Activated CD8-positive, alpha-beta memory T cell treated with anti-CD3 and anti-CD28 coated beads for 24 hours (primary cell): ENCODE measurements at regions not wholly inside any gene's neighbourhood (a gene's known extent, or its start where the extent isn't known, plus 50 kb on each side); places are given as distances from the start of the nearest gene placed in this dataset.

Source experiments
- DNase-seq: peaks from one replicate; pipeline ENCODE4 v3.0.0-alpha.2; 2020

DNA sequence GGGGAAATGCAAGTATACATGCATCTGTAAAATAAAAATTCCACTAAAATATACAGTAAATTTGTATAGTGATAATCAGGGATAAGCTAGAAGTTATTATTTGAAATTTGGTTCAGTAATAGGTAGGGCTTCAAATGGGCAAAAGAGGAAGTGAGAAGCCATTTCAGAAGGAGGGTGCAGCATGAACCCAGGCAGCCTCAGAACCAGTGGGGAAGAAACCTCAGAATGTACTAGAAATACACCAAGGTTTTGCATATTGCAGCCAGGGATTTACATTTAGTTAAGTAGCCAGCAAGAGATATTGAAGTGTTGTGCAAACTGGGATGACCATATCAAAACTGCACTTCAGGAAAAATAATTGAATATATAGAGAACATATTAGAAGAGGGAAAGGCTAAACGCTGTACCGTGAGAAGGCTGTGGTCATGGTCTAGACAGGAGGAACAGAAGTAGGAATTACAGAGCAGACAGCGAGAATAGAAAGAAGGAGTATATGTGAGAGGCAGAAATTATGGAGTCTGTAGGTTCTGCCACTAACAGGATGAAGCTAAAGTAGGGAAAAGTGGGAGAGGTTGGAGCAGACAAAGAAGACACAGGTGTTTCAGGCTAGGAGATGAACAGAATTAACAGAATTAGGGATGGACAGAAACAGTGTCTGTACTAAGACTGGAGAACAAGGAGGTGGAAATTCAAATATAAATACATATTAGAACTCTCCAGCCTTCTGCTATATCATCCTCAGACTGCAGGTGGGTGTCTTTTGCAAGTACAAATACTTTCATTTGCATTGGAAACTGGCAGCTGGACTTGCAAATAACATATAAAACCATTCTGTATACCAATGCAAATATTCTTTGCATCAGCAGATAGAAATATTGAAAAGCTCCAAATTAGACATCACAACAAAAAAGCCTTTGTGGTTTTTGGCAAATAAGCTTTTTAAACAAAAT, 335.6 kb downstream of the ZNF608 start:
- no peak for DNase-seq

DNA sequence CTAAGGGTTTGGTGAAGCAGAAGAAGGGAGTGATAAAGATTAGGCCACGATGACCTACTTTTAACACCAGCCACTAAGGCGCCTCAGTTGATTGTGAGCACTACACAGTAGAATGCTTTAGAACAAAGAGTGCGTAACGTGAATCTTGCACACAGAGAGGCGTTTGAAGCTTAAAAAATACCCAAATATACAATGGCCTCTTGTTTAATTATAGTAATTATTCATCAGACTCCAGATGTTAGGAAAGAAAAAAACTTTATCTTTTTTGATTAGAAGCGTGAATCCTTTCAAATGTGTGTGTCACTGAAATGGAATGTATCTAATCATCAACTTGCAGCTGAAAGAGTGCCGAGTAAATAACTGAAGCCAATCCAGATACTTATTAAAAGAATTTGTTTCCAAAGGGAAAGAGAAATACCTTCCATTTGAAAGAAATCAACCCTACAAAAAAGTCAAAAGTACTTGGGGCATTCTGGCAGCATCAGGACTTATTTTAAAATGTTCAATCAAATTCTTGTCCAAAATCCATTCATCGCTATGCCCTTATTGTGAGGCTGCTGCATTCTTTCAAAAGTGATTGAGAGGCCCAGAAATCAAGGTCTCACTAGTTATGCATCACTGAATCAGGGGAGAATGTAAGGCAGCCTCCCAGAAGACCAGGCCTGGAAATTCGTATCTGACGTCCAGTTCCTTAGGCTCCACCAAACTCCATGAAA, 337.5 kb downstream of the ZNF608 start:
- no peak for DNase-seq

DNA sequence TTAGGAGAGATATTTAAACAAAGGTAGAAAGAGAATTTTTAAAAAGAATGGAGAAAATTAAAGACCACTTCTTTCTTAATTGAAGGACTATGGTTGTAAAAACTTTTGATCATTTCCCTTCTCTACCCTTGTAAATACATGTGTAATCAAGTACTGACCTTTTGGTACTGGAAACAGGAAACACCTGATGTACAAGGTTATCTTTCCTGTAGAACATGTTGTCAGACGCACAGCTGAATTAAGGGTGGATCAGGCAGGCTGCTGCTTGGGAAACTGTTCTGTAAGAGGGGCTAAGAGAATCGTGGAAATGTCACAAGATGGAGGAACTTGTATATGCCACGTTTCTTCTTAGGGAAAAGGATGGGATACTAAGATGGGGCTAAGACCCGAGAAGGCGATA, 341.6 kb downstream of the ZNF608 start:
- DNase-seq = no peak

DNA sequence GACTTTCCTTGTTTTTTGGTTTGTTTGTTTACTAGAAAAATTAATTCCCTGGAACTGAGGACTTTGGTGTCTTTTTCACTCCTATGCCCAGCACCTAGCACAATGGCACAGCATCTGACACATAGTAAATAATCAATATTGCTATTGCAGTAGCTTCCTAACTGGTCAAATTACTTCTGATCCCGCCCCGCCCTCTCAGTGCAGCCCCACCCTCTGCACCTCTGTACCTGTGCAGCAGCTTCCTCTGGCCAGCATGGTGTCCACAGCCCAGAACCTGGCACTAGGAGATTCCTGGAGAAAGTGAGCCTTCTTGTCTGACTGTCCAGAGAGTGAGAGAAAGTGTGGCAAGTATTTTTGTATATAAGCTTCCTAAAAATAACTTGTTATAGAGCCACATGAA, 343.2 kb downstream of the ZNF608 start:
- DNase-seq = no peak

DNA sequence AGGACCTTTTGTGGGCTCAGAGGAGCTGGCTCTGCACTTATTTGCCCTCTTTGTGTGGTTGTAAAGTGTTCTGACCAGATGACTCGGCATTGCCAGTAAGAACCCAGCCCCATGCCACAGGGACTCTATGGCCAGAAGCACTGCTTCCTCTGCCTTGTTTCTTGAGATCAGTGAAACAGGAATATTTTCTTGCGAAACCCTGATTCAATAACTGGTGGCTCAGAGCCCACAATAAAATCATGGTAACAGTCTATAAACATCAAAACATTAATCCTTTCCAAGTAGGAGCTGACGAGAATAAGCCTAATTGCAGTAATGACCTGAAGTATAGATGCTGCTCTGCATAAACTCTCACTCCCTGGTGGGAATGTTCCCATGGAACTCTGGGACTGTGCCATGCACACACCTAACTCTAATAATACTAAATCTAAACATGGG, 344.3 kb downstream of the ZNF608 start:
- no peak for DNase-seq

DNA sequence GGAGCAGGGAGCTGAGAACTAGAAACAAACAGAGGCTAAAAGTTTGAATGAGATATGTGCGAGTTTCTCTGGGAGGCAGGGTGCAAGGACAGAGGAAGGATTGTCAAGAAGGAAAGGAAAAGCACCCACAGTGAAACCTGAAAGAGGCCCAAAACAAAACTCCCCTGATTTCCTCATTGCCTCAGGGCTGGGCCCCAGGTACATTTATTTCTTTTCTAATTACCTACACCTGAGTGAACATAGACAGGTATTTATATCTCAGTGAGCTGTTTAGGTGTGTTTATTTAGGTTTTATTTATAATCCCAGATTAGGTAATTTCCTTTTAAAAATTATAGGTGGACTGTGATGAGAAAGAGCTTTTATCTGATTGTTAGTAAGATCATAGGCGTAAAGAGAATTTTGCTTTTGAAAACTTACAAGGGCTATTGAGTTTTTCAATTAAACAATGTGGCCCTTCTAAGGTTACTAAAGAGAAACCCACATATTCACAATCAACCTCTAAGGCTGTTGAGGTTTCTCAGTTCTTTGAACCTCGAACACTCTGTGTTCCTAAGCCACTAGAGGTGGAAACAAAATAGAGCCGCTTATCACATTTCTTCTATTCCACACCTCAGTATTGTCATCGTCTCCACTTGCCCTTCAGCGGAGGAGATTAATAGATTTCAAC, 344.8 kb downstream of the ZNF608 start:
- no peak for DNase-seq

DNA sequence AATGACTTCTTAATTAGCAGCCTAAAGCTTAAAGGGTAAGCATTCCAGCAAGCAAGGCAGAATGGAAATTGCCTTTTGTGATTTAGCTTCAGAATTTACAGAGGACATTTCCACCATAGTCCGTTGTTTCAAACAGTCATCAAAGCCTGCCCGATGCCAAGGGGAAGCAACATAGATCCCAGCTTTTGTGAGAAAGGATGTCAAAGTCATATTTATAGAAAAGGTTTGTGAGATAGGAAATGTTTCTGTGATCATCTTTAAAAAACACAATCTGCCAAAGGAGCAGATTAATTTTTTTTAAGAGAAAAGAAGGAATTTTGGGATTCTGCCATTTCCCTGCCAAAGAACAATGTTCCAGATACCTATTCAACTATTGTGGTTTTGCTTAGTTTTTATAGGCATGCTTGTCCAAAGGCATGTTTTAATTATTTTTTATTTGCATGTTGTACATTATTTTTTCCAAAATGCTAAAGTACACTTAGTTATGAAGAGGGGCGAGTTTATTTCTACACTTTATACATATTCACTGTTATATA, 346.9 kb downstream of the ZNF608 start:
- DNase-seq = no peak

DNA sequence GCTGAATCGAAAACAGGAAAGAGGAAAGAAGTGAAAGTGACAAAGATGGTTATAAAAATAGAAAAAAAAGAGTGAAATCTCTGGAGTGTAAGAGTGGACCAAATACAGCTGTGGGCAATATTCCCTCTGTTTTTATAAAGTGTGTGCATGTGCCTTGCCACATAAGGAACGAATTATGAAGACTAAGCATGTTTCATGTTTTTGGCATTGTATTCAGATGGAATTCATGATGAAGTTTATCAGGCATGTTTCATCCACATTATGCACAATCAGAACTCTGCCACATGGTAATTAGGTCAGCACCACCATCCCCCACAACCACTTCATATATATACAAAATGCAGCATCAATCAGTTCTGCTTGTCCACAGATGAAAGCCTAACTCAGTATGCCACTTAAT, 348.0 kb downstream of the ZNF608 start:
- DNase-seq = no peak

DNA sequence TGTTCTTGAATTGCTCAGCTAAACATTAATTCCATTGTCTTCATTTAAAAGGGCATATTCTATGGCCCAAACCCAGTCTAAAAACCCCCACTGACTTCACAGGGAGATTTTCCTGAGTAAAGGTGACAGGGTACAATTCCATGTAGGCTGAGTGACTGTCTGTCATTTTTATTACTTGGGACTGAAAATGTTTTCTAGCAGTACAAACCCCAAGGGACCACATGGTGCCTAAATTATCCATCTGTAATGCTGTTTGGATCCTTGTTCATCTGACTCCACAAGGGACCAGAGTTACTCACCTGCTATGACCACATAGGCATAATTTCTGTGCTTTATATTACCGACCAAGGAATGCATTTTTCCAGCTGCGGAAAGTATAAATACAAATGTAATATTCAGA, 349.1 kb downstream of the ZNF608 start:
- no peak for DNase-seq

DNA sequence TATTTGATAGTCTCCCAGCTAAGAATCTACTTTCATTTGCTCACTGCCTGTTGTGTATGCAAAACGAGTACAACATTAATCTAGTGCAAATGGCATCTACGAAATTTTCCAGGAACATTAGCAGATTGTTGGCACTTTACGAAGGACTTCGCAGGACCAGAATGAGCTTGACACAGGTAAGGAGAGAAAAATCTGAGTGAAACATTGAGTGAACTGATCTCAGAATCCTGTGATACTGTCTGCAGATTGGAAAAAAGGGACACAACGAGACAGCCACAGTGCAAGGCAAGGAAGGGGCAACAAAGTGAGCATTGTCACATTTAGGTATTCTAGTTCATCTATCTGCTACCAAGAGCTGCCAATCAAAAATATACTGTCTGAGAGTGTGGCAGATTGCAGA, 350.5 kb downstream of the ZNF608 start:
- DNase-seq = no peak

DNA sequence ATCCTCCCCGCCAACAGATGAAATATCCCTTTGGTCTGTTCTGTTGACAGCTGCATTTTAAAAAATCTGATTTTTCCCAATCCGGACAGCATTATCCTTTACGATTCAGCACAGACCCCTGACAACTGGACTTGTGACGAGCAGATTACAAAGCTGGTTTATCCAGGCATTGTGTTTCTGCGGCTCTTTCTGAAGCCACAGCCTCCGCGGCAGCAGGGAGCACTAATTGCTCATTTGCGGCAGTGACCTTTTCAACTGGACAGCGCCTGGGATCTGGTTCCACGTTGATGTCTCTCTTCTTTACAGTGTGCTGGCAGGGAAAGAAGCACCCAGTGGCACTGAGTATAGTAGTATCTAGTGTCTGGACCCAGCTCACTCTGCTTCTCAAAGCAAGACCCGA, 351.2 kb downstream of the ZNF608 start:
- DNase-seq = no peak

DNA sequence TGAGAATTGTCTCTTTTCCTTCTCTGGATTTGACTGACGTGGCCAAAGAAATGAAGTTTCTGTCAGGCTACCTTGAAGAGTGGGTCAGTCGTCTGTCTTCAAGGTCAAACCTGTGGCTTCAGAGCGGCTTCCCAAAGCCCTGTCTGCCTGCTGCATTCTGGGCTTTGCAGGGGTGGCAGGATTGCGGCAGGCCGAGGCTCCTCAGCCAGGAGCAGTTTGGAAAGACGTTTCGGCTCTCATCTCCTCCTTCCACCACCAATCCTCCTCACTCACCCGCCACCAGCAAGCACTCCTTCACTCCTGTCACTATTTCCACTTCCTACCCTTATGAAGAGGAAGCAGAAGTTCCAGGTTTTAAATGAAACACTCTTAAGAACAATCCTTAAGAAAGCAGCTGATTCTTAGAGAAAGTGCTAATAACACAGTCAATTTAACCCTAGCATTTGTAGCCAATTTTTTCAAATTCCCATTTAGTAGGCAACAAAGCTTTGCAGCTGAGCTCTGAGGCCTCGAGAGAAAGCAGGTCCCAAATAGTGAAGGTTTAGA, 351.7 kb downstream of the ZNF608 start:
- no peak for DNase-seq

DNA sequence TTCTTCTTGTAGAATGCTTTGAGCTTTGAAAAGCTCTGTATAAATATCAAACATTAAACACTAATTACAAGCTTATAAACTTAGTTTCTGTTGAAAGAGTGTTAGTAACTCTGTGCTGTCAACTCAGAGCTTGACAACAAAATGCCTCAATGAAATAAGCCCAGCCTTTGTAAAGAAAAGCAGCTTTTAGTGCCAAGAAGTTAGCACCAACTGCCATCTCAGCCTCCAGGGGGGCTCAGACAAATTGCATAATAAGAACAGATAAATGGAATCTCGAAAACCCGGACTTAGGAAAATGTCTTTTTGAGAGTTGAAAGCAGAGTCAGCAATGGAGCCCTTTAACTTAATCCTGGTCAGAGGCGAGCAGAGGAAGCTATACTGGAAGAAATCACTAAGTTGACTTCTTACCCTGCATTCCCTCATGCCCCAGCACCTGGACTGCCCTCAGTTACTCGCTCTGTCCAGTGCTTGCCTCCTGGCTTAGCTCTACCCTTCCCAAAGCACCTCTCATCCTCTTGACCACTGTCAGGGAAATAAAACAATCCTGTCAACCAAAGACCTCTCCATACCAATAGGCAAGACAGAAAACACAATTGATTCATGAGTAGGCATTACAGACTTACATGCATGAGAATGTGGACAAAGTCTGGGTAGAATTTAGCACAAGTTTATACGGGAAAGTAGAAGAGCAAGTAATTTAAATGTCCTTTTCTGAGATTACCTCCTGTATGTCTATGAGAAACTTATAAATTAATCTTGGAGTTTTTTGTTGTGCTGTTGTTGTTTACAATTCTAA, 352.7 kb downstream of the ZNF608 start:
- DNase-seq = no peak

DNA sequence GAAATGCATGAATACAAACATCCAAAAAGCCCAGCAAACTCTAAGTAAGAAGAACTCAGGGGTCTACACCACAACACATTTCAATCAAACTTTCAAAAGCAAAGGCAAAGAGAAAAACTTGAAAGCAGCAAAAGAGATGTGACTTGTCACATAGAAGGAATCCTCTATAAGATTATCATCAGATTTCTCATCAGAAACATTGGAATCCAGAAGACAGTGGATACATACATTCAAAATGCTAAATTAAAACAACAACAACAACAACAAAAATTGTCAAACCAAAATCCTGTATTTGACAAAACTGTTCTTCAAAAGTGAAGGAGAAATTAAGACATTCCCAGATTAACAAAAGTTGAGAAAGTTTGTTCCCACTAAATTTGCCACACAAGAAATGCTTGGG, 362.7 kb downstream of the ZNF608 start:
- DNase-seq = no peak

DNA sequence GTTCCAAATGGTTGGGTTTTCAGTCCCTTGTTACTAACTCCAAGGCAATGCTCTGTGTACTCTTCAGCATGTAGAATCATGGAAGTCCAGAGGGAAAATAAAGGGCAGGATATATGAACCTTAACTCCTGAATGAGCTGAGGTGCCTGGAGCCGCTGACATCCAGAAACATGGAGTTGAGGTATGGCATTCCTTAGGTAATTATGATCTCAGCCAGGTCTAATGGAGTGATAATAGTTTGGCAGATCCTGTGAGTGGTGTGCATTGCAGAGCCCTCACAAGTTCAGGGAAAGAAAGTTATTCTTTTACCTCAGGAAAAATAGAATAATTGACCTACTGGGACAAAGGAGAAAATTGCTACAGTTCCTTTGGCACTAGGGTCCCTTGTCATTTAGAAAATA, 369.1 kb downstream of the ZNF608 start:
- no peak for DNase-seq

DNA sequence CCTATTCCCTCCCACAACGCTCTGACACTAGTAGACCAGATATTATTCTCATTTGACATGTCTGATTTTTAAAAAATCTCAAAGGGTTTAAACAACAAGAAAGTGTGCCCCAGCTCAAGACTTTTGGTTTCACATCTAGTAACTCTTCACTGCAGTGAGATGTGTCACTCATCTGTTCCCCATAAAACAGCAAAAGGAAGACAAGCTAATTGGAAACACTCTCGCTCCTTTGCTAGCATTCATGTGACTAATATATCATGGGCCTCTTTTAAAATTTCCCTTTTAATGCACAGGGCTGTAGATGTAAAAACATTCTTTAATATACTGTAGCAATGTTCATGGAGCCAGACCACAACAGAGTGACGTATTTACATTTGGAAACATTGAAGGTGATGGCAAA, 372.6 kb downstream of the ZNF608 start:
- no peak for DNase-seq

DNA sequence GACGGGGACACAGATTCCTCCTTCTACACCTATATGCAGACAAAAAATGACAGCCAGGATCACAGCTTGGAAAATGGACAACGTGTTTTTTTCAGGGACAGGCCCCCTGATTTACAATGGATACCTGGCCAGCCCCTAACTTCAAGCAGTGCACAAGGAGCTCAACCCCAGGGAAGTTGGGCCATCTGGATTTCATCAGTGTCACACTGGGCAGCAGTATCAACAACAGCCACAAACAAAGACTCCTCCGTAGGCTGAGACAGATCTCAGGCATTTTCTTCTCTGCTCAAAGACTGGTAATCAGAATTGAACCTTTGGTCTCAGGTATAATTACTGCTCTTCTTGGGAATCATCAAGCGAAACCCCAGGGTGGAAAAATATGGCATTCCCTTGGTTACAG, 374.0 kb downstream of the ZNF608 start:
- DNase-seq = no peak

DNA sequence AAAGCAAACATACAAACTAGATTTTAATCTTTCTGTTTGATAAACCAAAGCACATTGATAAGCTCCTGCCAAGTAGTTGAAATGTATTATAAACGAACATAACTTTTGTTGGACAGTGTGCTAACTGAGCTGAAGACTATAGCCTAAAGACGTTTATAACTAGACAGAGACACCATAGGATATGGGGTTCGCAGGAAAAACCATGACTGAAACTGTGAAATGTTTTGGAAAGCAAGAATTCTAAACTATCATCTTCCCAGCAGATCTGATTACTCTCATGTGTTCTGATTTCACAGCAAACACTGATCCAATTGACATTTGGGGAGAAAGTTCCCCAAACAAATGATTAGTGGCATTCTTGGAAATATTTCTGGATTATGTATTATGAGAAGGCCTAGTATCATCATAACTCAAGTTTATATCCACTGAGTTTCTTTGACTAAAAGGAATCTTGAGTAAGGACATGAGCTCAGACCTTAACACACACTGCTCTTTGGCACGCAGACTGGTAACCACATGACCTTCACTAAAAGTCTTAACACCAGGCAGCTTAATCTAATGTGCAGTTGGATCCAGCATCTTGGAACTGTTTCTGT, 375.2 kb downstream of the ZNF608 start:
- DNase-seq = no peak

DNA sequence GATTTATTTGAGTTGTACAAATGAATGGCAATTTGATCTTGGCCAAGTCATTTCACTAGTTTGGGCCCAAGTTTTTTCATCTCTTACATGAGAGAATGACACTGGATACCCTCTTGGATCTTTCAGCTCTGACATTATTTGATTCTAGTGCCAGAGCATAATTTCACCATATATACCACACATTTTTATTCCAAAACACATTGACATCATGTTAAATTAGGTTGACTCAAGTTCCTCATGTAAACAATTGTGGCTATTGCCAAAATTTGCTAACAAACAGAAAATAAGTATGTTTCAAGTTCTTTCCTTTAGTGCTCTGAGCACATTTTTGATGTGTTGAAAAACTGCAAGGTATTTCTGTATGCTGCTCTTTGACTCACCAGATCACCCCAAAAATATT, 375.8 kb downstream of the ZNF608 start:
- DNase-seq = no peak

DNA sequence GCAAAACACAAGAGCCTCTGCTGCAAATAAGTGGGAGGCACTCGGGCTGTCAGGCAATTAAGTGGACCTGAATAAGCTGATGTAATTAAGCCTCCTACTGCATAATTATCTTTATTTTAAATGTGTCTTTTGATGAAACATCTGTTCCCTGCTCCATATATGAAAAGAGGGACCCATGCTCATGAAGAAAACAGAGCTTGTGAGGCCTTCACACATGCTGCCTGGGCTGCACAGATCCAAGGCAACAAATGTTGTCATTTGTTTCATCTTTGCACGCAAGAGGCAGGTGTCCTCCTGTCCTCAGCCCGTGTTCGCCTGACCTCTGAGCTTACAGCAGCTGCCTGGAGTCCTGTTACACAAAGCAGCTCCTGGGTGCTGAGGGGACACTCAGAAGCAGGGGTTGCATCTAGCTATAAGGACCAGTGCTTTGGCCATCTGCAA, 381.1 kb downstream of the ZNF608 start:
- DNase-seq = no peak

DNA sequence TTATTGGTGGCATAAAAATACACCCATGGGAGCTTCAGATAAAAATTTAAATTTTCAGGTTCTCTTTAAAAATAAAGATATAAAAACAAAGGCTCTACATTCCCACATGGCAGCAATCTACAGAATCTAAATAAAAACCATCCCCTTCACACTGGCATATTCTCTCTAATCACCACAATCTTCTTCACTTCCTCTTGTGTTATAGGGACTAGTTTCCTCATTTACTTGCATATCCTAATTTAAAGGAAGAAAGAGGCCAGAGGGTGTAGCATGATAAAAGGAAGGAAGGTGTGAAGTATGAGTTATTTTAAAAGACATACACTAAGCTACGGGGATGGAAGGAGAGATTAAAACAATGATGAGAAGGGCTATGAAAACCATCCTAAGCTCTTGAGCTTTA, 390.5 kb downstream of the ZNF608 start:
- no peak for DNase-seq

DNA sequence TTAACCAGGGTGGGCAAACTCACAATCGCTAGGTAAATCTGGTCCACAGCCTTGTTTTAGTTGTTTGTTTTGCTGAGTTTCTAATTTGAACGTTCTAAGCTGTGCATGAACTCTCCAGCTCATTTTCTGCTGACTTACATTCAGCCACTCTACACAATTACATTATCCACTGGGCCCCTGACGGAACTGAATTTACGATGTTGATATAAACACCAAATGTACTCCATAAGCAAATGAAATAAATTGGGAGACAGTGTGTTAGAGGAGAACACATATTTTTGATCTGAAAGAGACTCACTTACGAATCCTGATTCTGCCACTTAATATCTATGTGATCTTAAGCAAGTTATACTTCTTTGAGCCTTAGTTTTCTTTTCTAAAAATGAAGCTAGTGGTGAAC, 393.4 kb downstream of the ZNF608 start:
- DNase-seq = no peak
